Upper lobe of left lung (tissue), 4 donors: ENCODE measurements at regions not wholly inside any gene's neighbourhood (a gene's known extent, or its start where the extent isn't known, plus 50 kb on each side); places are given as distances from the start of the nearest gene placed in this dataset.

Experiments
- CTCF ChIP-seq, 6 experiments: fragments of 450-650 bp in 4 of 6; fragments of 200-600 bp in 2 of 6; sonication (generic) in 2 of 6; IDR thresholded peaks; one replicate each; pipeline ENCODE4 v1.5.1; 2016 to 2019; ENCODE audit warnings: antibody characterized with exemption in 6 of 6
- EP300 ChIP-seq, 4 donors: sonication (generic); formaldehyde crosslinking; IDR thresholded peaks; one replicate each; pipeline ENCODE4 v1.5.1; 2017; ENCODE audit warnings: antibody characterized with exemption in 4 of 4, control low read depth in 2 of 4
- POLR2A ChIP-seq, 4 donors: fragments of 450-650 bp; IDR thresholded peaks; one replicate each; pipeline ENCODE4 v1.5.1; 2016 to 2017; ENCODE audit warnings: antibody characterized with exemption in 4 of 4, mild to moderate bottlenecking in 2 of 4
- POLR2AphosphoS5 ChIP-seq, 2 donors: sonication (generic); formaldehyde crosslinking; IDR thresholded peaks; one replicate each; pipeline ENCODE4 v1.5.1; 2017; ENCODE audit warnings: antibody characterized with exemption in 2 of 2

- TF ChIP-seq CTCF (IDR thresholded peaks at IDR 0.05) (no peak), POLR2A (IDR thresholded peaks at IDR 0.05) (no peak), POLR2AphosphoS5 (IDR thresholded peaks at IDR 0.05) (no peak), EP300 (IDR thresholded peaks at IDR 0.05) (no peak)
These were observed 687.6 kb upstream of the HS6ST1 start for GRCh38 chr2:129006135-129006886.
